ENCODE measurements at regions not wholly inside any gene's neighbourhood (a gene's known extent, or its start where the extent isn't known, plus 50 kb on each side); places are given as distances from the start of the nearest gene placed in this dataset.

DNA sequence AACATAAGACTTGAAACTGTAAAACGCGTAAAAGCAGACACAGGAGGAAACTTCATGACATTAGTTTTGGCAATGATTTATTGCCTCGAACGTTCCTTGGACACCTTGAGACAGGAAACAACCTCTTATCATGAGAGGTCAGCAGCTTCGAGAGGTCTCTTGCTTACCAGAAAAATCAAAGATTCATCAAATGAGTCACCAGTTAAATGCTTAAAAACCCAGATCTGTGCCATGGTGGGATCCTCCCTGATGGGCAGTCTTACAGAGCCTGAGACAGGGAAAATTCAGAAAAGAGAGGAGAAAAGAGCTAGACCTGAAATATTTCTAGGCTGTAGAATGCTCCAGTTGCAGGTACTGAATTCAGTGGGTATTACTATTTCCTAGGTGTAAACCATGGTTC lies 1093.9 kb downstream of the AACS start:
- Histone ChIP-seq H3K9ac (no peak overlapping the region), H4K20me1 (ENCODE audit: insufficient read depth) (no peaks in the 10 kb centered on the region), H3K36me3 (ENCODE audit: low read depth) (no peaks in the 10 kb centered on the region), H3K79me2 (ENCODE audit: insufficient read depth) (no peaks in the 10 kb centered on the region), H3K9me3 (ENCODE audit: low read depth) (no peaks in the 10 kb centered on the region), H3K4me2 (ENCODE audit: unreplicated experiment) (no peak overlapping the region), H3K27me3 (replicated peaks; ENCODE audit: insufficient read depth) (no peaks in the 10 kb centered on the region), H3K9me2 (ENCODE audit: insufficient read depth) (no peaks in the 10 kb centered on the region), H3F3A (ENCODE audit: insufficient read depth) (no peaks in the 10 kb centered on the region), H3K27ac (no peak overlapping the region), H3K4me3 (no peak overlapping the region), H3K4me1 (ENCODE audit: insufficient read depth) (no peaks in the 10 kb centered on the region), H2AFZ (no peak overlapping the region)
- DNase-seq = no peak
- in situ Hi-C loops (cut with MboI) = no loop called here
- TF ChIP-seq EZH2 (IDR thresholded peaks at IDR 0.05; ENCODE audit: insufficient read depth, poor library complexity, severe bottlenecking) = no peak
- TF ChIP-seq EZH2phosphoT487 (IDR thresholded peaks at IDR 0.05; ENCODE audit: insufficient read depth, low read depth) = no peak
- WGBS, 2 experiments (ENCODE audit: low coverage in 1 of 2, low lambda C conversion rate in 2 of 2, missing lambda C conversion rate in 2 of 2) = 50 to 56% methylated on average over 5 of the region's 5 CpGs

DNA sequence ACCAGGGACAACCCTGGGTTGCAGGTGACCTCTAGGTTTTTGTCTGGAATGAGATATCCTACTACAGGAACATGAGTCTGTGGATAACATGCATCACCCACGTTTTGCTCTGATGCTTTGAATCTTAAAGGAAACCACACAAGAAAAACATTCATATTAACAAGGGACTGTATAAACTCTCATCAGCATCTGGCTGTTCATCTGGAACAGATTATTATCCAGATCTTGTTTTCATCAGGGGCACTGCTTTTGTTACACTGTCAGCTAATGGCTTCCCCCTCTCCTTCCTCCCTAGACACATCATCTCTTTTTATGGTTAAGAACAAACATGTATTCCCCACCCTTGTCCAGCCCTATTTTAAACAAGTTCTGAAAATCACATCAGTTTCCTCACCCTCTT lies 1095.7 kb downstream of the AACS start:
- DNase-seq = no peak
- Histone ChIP-seq H3K36me3 (ENCODE audit: low read depth) (no peaks in the 10 kb centered on the region), H3K79me2 (ENCODE audit: insufficient read depth) (no peaks in the 10 kb centered on the region), H3K4me1 (ENCODE audit: insufficient read depth) (no peaks in the 10 kb centered on the region), H3K27ac (no peak overlapping the region), H3K27me3 (replicated peaks; ENCODE audit: insufficient read depth) (no peaks in the 10 kb centered on the region), H3K9ac (no peak overlapping the region), H3F3A (ENCODE audit: insufficient read depth) (no peaks in the 10 kb centered on the region), H3K4me2 (ENCODE audit: unreplicated experiment) (no peak overlapping the region), H2AFZ (no peak overlapping the region), H3K9me3 (ENCODE audit: low read depth) (no peaks in the 10 kb centered on the region), H4K20me1 (ENCODE audit: insufficient read depth) (no peaks in the 10 kb centered on the region), H3K9me2 (ENCODE audit: insufficient read depth) (no peaks in the 10 kb centered on the region), H3K4me3 (no peak overlapping the region)
- no peak for TF ChIP-seq EZH2 (IDR thresholded peaks at IDR 0.05; ENCODE audit: insufficient read depth, poor library complexity, severe bottlenecking)
- no peak for TF ChIP-seq EZH2phosphoT487 (IDR thresholded peaks at IDR 0.05; ENCODE audit: insufficient read depth, low read depth)
- in situ Hi-C loops (cut with MboI) = no loop called here
- WGBS, 2 experiments (ENCODE audit: low coverage in 1 of 2, low lambda C conversion rate in 2 of 2, missing lambda C conversion rate in 2 of 2) = 0% methylated on average over 1 of the region's 1 CpG

DNA sequence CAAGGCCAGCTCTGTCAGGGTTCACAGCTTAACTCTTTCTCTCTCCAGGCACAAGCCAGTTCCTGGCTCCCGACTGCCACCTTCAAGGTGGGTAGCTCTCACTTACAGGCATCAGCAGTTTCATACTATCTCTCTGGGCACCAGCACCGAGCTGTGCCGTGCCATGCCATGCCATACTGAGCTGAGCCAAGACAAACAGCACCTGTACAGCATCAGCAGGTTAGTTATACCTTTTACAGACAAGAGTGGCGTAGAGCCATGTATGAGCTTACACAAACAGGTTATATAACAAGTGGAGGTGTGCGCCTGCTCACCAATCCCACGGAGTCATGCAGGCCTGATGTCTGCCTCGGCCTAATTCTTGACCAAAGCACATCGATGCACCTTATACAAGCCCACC lies 1098.7 kb downstream of the AACS start:
- no peak overlapping the region for H2AFZ ChIP-seq
- in situ Hi-C loops (cut with MboI) = no loop called here
- DNase-seq = no peak
- no peaks in the 10 kb centered on the region for H3K79me2 ChIP-seq (ENCODE audit: insufficient read depth)
- no peak overlapping the region for H3K4me2 ChIP-seq (ENCODE audit: unreplicated experiment)
- H3K27ac ChIP-seq = no peak overlapping the region
- no peaks in the 10 kb centered on the region for H4K20me1 ChIP-seq (ENCODE audit: insufficient read depth)
- TF ChIP-seq EZH2phosphoT487 (IDR thresholded peaks at IDR 0.05; ENCODE audit: insufficient read depth, low read depth) = no peak
- no peak for TF ChIP-seq EZH2 (IDR thresholded peaks at IDR 0.05; ENCODE audit: insufficient read depth, poor library complexity, severe bottlenecking)
- no peaks in the 10 kb centered on the region for H3K4me1 ChIP-seq (ENCODE audit: insufficient read depth)
- 43 to 44% methylated on average over 8 of the region's 8 CpGs for WGBS, 2 experiments (ENCODE audit: low coverage in 1 of 2, low lambda C conversion rate in 2 of 2, missing lambda C conversion rate in 2 of 2)
- H3K9ac ChIP-seq = no peak overlapping the region
- no peaks in the 10 kb centered on the region for H3F3A ChIP-seq (ENCODE audit: insufficient read depth)
- no peaks in the 10 kb centered on the region for H3K27me3 ChIP-seq (replicated peaks; ENCODE audit: insufficient read depth)
- no peaks in the 10 kb centered on the region for H3K9me3 ChIP-seq (ENCODE audit: low read depth)
- no peaks in the 10 kb centered on the region for H3K9me2 ChIP-seq (ENCODE audit: insufficient read depth)
- H3K36me3 ChIP-seq (ENCODE audit: low read depth) = no peaks in the 10 kb centered on the region
- no peak overlapping the region for H3K4me3 ChIP-seq

DNA sequence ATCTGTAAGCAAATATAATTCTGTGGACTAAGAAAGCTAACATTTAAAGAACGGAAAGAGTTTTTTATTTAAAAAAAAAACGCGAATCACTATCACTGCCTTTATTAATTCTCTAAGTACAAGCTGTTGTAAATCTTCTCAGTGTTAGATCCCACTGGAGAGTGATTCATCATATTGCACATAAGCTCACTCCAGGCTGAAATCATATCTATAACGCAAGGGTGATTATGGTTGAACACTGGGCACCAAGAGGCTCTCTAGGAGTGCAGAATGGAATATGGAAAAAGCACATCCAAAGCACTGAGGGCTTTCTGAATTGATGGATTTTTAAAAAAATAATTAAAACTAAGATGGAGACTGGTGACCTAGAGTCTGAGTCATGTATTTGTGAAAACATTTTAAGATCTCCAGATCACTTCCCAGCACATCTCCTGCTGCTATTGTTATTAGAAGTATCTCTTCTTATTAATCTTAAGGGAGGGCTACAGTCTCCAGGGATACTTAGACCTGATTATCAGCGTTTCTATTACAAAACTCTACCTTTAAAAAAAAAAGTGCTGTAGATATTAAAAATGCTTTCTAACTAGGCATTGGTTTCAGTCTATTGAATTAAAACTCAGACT lies 1106.8 kb downstream of the AACS start:
- Histone ChIP-seq H3K27ac (no peak overlapping the region), H3K4me1 (ENCODE audit: insufficient read depth) (no peaks in the 10 kb centered on the region), H3K4me3 (no peak overlapping the region), H3K9me2 (ENCODE audit: insufficient read depth) (no peaks in the 10 kb centered on the region), H3K27me3 (replicated peaks; ENCODE audit: insufficient read depth) (no peaks in the 10 kb centered on the region), H3F3A (ENCODE audit: insufficient read depth) (no peaks in the 10 kb centered on the region), H2AFZ (no peak overlapping the region), H3K9me3 (ENCODE audit: low read depth) (no peaks in the 10 kb centered on the region), H4K20me1 (ENCODE audit: insufficient read depth) (no peaks in the 10 kb centered on the region), H3K9ac (no peak overlapping the region), H3K36me3 (ENCODE audit: low read depth) (no peaks in the 10 kb centered on the region), H3K4me2 (ENCODE audit: unreplicated experiment) (no peak overlapping the region), H3K79me2 (ENCODE audit: insufficient read depth) (no peaks in the 10 kb centered on the region)
- DNase-seq = no peak
- in situ Hi-C loops (cut with MboI) = no loop called here
- TF ChIP-seq EZH2 (IDR thresholded peaks at IDR 0.05; ENCODE audit: insufficient read depth, poor library complexity, severe bottlenecking) (no peak), EZH2phosphoT487 (IDR thresholded peaks at IDR 0.05; ENCODE audit: insufficient read depth, low read depth) (no peak)
- 26 to 33% methylated on average over 5 of the region's 5 CpGs for WGBS, 2 experiments (ENCODE audit: low coverage in 1 of 2, low lambda C conversion rate in 2 of 2, missing lambda C conversion rate in 2 of 2)

All from GM23248 (cell line).